Muscle layer of colon (tissue), 2 donors: ENCODE measurements at regions not wholly inside any gene's neighbourhood (a gene's known extent, or its start where the extent isn't known, plus 50 kb on each side); places are given as distances from the start of the nearest gene placed in this dataset.

Source experiments
- H3K27ac ChIP-seq: one replicate; pipeline ENCODE4 v1.7.0; 2013; ENCODE audit warnings: low read depth, mild to moderate bottlenecking, low read length, moderate library complexity
- H3K27me3 ChIP-seq, 2 donors: one replicate each; pipeline ENCODE4 v1.7.0; 2013; ENCODE audit warnings: low read length in 2 of 2, mild to moderate bottlenecking in 2 of 2; ENCODE audit not compliant: insufficient read depth in 2 of 2, control insufficient read depth in 1 of 2
- H3K36me3 ChIP-seq: one replicate; pipeline ENCODE4 v1.7.0; 2013; ENCODE audit warnings: mild to moderate bottlenecking, low read length; ENCODE audit not compliant: insufficient read depth
- H3K4me1 ChIP-seq: one replicate; pipeline ENCODE4 v1.7.0; 2013; ENCODE audit warnings: mild to moderate bottlenecking, low read length; ENCODE audit not compliant: insufficient read depth
- H3K4me3 ChIP-seq, 2 donors: one replicate each; pipeline ENCODE4 v1.7.0; 2013; ENCODE audit warnings: low read length in 2 of 2, low read depth in 1 of 2, mild to moderate bottlenecking in 1 of 2, moderate library complexity in 1 of 2
- H3K9ac ChIP-seq: one replicate; pipeline ENCODE4 v1.7.0; 2013; ENCODE audit warnings: low read length
- H3K9me3 ChIP-seq: one replicate; pipeline ENCODE4 v1.7.0; 2013; ENCODE audit warnings: mild to moderate bottlenecking, low read length
- donor health status: abdominal sarcoma.
- donor health status: Adenocarcinoma of cecum.

DNA sequence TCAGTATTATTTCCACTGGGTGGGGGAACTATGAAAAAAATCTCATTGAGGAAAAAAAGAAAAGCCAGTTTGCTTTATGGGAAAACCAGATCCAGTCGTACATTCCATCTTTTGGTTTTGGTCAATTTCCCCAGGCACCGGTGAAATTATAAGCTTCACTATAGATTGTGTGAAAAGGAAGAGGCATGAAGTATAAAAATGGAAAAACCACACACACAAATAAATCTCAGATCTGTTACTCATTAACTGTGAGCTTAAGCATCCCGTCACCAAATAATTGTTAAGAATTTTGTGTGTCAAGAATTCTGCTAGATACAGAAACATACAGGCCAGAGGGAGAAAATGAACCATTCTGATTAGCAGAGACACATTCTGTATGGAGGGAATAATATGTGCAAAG, 405.5 kb upstream of the CELF2 start:
- Histone ChIP-seq H3K27me3 (no peaks in the 10 kb centered on the region), H3K4me1 (peaks cover 9% of the 10 kb centered on the region), H3K36me3 (no peaks in the 10 kb centered on the region), H3K4me3 (no peak overlapping the region), H3K27ac (no peak overlapping the region), H3K9ac (no peak overlapping the region), H3K9me3 (no peaks in the 10 kb centered on the region)

DNA sequence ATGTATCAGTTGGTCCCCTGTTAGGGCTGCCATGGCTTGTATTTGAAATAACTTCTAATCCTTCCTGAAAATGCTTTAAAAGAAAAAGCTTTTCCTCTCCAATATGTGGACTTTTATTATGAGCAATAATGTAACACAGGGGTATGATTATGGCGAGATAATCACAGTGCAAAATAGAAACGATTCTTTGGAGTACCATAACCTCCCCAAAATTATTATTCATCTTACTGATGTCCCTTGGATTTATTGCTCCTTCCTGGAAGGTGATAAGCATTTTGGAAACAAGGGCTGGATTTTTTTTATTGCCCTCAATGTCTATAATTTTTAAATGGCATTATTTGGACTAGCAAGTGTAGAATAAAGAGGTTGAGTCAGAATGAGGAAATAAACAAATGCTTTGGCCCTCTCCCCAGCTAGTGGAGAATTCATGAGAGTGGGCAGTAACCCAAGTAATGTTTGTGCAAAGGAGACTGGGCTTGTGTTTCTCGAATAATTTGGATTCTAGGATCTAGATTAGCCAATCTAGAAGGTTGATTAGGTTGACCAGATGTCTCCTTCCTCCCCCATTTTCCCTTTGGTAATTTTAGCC, 403.9 kb upstream of the CELF2 start:
- no peaks in the 10 kb centered on the region for H3K36me3 ChIP-seq
- H3K4me1 ChIP-seq: peaks cover 9% of the 10 kb centered on the region
- H3K27ac ChIP-seq: peak overlapping the region; percentile 1
- H3K27me3 ChIP-seq: no peaks in the 10 kb centered on the region
- H3K4me3 ChIP-seq: no peak overlapping the region
- no peaks in the 10 kb centered on the region for H3K9me3 ChIP-seq
- H3K9ac ChIP-seq: no peak overlapping the region

DNA sequence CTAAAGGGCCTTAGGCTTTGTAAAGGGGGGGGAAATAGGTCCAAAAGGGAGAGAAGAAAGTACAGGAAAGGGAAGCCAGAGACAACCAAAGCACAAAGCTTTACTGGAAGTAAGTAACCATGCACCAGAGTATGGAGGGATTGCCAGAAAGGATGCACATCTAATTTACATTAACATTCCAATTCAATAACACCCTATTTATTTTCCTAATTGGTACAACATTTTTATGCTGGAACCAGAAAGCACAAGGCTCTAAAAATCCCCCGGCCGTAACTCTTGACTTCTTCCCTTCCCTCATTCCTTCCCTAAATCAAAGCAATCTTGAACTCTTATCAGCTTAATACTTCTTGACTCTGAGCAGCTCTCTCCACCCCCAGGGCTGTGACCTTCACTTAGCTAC, 400.0 kb upstream of the CELF2 start:
- Histone ChIP-seq H3K27me3 (no peaks in the 10 kb centered on the region), H3K36me3 (no peaks in the 10 kb centered on the region), H3K9ac (no peak overlapping the region), H3K9me3 (no peaks in the 10 kb centered on the region), H3K27ac (no peak overlapping the region), H3K4me3 (no peak overlapping the region), H3K4me1 (peaks cover 5% of the 10 kb centered on the region)

DNA sequence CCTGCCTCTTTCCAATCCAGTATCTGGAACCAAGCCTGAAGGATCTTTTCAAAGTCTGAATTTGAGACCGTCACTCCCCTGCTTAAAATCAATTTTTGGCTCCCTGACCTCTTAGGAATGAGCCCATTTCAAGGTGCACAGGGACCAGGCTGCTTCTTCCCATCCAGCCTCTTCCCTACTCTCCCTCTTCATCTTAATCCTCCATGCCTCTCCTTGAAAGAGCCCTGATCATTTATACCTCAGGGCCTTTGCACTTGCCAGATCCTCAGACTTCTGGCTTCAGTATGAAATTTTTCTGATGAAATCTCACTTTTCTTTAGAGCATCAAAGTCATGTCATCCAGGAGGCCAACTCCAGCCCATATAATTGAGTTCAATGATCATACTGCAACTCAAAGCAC, 399.5 kb upstream of the CELF2 start:
- no peak overlapping the region for H3K9ac ChIP-seq
- no peak overlapping the region for H3K4me3 ChIP-seq
- H3K9me3 ChIP-seq: no peaks in the 10 kb centered on the region
- H3K4me1 ChIP-seq: peaks cover under 1% of the 10 kb centered on the region
- H3K36me3 ChIP-seq: no peaks in the 10 kb centered on the region
- no peaks in the 10 kb centered on the region for H3K27me3 ChIP-seq
- H3K27ac ChIP-seq: no peak overlapping the region

GRCh38 chr10:10623958-10624566, 393.6 kb upstream of the CELF2 start:
- Histone ChIP-seq H3K4me3 (no peak overlapping the region), H3K27me3 (no peaks in the 10 kb centered on the region), H3K4me1 (no peaks in the 10 kb centered on the region), H3K9ac (no peak overlapping the region), H3K9me3 (no peaks in the 10 kb centered on the region), H3K27ac (no peak overlapping the region), H3K36me3 (no peaks in the 10 kb centered on the region)

DNA sequence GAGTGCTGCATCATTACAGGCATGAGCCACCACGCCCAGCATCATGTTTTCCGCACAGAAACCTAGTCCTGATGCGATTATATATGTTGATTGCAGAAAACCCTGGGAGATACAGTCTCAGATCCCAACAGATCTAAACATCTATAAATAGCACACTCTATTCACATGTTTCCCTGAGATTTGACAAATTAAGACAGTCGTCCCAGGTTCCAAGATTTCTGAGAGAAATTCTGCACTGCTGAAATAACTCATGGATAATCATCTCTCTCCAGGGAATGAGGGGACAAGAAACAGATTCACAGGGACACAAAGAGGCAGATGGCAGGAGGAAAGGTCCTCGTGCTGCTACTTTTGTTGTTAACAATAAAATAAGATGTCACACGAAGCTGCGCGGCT, 393.1 kb upstream of the CELF2 start:
- Histone ChIP-seq H3K9ac (no peak overlapping the region), H3K27ac (no peak overlapping the region), H3K9me3 (no peaks in the 10 kb centered on the region), H3K36me3 (no peaks in the 10 kb centered on the region), H3K4me3 (no peak overlapping the region), H3K4me1 (no peaks in the 10 kb centered on the region), H3K27me3 (no peaks in the 10 kb centered on the region)

DNA sequence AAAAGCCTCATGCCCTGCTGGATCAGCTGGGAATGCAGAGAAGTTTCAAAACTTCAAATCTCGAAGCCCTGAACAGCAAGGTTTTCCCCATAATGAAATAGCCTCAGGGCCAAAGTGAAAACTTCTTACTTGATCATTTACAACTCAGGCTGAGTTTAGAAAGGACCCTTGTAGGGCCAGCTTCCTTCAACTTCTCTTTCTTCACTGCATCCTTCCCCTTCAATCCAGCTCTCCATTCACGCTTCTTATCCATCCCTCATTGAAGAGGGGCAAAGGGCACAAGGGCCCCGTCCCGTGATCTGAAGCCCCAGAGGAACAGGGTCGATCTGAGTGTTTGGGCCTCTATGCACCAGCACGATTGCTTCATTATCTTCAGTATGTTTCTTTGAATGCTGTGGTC, 392.2 kb upstream of the CELF2 start:
- Histone ChIP-seq H3K9me3 (no peaks in the 10 kb centered on the region), H3K9ac (no peak overlapping the region), H3K4me3 (no peak overlapping the region), H3K27ac (no peak overlapping the region), H3K36me3 (no peaks in the 10 kb centered on the region), H3K27me3 (no peaks in the 10 kb centered on the region), H3K4me1 (no peaks in the 10 kb centered on the region)

DNA sequence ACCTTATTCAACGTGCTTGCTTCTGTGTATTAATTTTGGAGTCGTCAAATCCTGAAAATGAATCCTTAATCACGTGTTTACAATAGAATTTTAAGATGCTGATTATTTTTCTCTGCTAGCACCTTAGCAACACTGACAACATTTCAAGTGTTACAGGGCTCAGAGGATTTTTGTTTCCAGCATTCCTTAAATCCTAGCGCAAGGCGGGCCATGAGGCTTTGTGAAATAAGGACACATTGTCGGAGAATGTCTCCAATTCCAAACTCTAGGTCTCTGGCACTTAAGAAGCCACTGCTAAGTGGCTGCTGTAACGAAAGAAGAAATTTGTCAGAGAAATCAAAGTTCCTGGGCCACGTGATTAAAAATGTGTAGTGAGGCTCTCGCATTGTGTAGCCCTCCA, 390.9 kb upstream of the CELF2 start:
- Histone ChIP-seq H3K27me3 (no peaks in the 10 kb centered on the region), H3K9me3 (no peaks in the 10 kb centered on the region), H3K4me1 (no peaks in the 10 kb centered on the region), H3K4me3 (no peak overlapping the region), H3K36me3 (no peaks in the 10 kb centered on the region), H3K27ac (no peak overlapping the region), H3K9ac (no peak overlapping the region)

DNA sequence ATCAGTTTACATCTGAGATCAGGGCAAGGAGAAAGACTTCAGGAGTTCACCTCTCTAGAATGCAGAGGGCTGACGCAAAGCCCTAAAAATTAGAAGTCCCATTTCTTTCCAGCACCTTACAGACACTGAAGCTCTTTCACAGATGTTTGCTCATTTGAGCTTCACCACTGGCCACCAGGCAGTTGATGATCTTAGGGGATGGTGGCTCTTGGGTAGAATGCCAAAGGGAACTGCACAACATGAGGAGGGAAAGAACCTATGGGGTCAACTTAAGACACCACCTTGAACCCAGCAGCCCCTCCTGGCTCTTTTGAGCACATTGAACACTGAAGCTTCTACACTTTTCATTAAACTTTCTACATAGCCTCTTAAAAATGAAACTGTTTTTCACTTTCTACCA, 390.3 kb upstream of the CELF2 start:
- Histone ChIP-seq H3K27me3 (no peaks in the 10 kb centered on the region), H3K4me3 (no peak overlapping the region), H3K9me3 (no peaks in the 10 kb centered on the region), H3K36me3 (no peaks in the 10 kb centered on the region), H3K27ac (no peak overlapping the region), H3K4me1 (no peaks in the 10 kb centered on the region), H3K9ac (no peak overlapping the region)

- no peaks in the 10 kb centered on the region for H3K27me3 ChIP-seq
- H3K9ac ChIP-seq: no peak overlapping the region
- H3K27ac ChIP-seq: no peak overlapping the region
- H3K9me3 ChIP-seq: no peaks in the 10 kb centered on the region
- H3K36me3 ChIP-seq: no peaks in the 10 kb centered on the region
- no peaks in the 10 kb centered on the region for H3K4me1 ChIP-seq
- H3K4me3 ChIP-seq: no peak overlapping the region
Observed at GRCh38 chr10:10629512-10629911, 388.2 kb upstream of the CELF2 start.

DNA sequence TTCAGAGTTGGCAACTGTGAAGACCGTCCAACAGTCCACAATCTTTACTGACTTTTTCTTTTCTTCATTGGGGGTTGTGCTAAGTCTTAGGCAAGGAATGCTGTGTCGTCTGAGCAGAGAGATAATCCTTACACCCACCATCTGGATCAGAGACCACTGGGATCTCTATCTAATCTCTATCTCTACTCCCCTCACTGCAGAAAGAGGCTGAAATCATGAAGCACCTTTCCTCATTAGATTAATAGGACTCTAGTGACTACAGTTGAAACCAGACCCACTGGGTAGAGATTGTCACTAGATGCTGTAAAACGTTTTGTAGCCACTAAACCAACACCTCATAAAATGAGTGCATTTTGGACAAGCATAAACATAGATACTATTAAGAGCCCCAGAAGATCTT, 387.4 kb upstream of the CELF2 start:
- no peaks in the 10 kb centered on the region for H3K36me3 ChIP-seq
- no peaks in the 10 kb centered on the region for H3K4me1 ChIP-seq
- H3K27me3 ChIP-seq: no peaks in the 10 kb centered on the region
- H3K4me3 ChIP-seq: no peak overlapping the region
- H3K9me3 ChIP-seq: no peaks in the 10 kb centered on the region
- no peak overlapping the region for H3K27ac ChIP-seq
- no peak overlapping the region for H3K9ac ChIP-seq

GRCh38 chr10:10630782-10631181, 386.9 kb upstream of the CELF2 start:
- H3K27me3 ChIP-seq: no peaks in the 10 kb centered on the region
- no peak overlapping the region for H3K9ac ChIP-seq
- no peaks in the 10 kb centered on the region for H3K9me3 ChIP-seq
- no peaks in the 10 kb centered on the region for H3K4me1 ChIP-seq
- H3K27ac ChIP-seq: no peak overlapping the region
- no peak overlapping the region for H3K4me3 ChIP-seq
- no peaks in the 10 kb centered on the region for H3K36me3 ChIP-seq
